HG03025 (cell line): ENCODE measurements at regions not wholly inside any gene's neighbourhood (a gene's known extent, or its start where the extent isn't known, plus 50 kb on each side); places are given as distances from the start of the nearest gene placed in this dataset.
A peak's percentile ranks its signal among the peaks of the same experiment; 100 is the strongest.

Source experiments
- ATAC-seq: cut with Tn5 transposase; IDR thresholded peaks from one replicate; pipeline ENCODE4 v1.9.1; 2021; ENCODE audit warnings: mild to moderate bottlenecking, moderate library complexity; ENCODE audit not compliant: unreplicated experiment, low FRiP score

DNA sequence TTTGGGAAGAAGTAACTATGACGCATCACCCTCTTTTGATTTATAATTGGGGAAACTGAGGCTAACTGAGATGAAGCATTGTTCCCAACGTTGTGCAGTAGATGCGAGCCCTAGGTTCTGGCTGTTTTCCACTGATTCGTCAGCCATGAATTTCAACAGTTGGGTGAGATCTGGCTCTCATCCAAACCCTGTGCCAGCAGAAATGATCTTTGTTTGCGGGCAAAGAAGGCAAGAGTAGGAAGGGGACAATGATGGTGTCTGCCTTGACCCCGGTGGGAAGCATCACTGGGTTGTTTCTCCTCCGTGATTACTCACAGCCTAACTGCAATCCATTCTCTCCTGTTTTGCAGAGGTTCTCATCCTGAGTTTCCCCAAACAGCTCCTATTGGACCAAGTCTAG, 142.3 kb downstream of the MIS18A start:
- ATAC-seq: no peak

DNA sequence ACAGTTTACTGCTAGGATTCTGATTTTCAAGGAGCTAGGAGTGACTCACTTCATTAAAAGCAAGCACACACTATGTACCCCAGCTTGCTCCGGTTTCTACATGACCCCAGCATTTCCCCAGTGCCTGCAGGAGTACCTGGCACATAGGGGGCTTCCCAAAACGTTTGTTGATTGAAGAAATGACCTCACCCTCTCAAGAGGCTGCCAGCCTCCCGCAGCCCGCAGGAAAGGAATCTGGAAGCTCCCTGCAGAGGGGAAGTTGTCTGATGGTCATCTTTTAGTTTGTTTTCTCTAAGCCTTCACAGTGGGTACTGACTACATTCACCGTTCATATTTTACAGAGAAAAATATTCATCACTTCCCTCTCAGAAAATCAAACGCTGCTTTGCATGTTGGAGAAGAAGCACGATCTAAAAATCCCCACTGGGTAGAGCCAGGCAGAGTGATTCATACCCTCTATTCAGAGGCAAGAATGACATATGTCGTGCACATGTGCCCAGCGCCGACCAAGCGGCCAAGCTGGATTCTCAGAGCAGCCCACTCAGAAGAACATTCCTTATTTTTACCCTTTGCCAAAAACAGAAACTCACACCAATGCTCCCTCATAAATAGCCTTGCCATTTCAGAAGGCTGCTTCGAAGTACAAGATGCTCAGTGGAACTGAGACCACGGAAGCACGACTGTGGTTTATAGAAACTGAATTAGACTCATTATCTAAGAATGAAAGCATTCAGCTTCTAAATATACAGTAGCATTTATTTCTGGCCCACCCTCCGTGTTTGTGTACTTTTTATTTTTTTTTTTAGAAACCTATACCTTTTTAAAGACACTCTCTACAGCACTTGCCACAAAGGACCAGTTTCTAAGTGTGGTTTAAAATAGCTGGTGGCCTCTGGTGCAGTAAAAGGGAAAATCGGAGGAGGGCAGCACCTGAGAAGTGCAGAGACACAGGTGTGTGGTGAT, 143.2 kb downstream of the MIS18A start:
- peak; percentile 62 for ATAC-seq

DNA sequence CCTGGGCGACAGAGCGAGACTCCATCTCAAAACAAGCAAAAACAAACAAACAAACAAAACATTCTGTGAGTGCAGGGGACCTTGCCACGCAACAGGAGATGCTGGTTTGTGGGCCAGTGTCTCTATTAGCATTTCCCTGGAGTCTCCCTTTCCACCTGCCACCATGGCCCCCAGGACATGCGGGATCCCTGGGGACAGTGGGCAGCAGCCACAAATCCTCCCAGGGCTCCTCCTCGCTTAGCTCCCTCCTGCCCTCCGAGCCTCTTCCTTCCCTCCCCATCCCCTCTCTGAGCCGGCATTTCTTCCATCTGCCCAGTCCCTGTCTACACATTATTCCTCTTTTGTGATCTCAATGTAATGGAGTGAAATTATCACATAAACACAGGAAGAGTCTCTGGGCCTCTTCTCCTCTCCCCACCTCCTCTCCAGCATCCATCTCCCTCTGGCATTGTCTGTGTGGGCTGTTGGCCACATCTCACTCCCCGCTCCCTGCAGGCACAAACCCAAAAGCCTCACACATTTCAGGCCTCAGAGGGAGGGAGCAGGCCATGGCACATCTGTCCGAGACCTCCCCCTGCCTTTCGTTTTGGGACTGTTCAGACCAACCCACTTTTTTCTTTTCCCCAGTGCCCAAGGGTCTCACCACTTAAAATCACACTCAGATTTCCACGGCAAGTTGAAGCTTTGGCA, 144.3 kb downstream of the MIS18A start:
- no peak for ATAC-seq

DNA sequence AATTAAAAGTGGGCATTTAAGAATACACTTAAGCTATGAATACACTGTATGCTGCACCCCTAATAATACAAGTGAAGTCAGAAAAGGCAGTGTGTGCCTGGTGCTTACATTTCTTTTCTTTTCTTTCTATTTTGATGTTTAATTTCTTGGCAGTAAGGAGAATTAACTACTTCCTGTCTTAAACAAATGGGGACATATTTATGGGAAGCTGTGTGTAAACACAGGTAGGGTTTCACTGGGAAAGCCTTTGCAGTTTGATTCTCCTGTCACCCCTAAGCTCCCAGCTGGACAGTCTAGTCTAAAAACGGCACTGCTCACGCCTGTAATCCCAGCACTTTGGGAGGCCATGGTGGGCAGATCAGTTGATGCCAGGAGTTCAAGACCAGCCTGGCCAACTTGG, 146.0 kb downstream of the MIS18A start:
- no peak for ATAC-seq

DNA sequence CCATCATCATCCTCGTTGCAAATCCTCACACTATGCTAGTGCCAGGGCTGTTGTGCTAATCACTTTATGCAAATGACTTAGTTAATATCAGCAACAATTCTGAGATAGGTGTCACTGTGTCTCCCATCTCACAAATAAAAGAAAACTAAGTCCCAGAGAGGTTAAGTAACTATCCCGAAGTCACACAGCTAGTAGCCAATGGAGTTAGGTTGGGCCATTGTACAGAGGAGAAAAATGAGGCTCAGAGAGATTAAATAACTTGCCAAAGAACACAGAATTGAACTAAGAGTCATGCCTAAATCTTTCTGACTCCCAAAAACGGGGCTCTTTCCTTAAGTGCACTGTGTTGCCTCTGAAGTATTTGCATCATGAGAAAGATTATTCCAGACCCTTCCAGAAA, 146.4 kb downstream of the MIS18A start:
- ATAC-seq: no peak

DNA sequence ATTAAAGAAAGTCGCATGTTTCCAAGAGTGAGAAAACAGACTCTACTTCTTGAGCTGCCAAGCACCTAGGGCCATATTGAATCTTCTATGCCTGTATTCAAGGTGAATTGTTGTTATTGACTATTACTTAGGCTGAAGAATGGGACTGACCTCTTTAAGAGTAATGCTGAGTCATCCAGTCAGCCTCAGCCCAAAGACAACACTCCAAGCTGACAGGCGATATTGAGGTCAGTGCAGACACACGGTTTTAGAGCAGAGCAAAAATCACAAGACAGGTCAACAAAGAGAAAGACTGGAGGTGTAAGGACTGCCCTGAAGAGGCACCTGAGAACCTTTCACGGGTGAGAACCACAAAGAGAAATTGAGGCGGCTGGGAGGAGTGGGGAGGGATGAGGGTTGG, 146.9 kb downstream of the MIS18A start:
- no peak for ATAC-seq

DNA sequence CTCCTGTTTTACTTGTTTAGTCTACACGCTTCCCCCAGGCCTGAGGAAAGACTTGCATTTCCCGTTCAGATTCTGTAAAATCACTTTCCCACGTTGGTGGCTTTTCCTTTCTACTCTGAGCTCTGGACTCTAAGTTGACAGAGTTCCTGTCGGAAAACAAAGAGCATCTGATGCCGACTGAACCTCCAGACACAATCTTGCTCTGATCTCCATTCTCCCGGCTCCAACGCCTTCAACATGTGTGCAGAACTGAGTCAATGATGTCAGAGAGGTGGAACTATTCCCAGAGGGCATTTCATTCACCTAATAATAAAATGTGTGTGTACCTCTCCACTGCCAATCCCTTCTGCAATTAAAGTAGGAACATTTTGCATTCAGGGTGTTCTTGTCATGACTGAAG, 147.7 kb downstream of the MIS18A start:
- no peak for ATAC-seq

DNA sequence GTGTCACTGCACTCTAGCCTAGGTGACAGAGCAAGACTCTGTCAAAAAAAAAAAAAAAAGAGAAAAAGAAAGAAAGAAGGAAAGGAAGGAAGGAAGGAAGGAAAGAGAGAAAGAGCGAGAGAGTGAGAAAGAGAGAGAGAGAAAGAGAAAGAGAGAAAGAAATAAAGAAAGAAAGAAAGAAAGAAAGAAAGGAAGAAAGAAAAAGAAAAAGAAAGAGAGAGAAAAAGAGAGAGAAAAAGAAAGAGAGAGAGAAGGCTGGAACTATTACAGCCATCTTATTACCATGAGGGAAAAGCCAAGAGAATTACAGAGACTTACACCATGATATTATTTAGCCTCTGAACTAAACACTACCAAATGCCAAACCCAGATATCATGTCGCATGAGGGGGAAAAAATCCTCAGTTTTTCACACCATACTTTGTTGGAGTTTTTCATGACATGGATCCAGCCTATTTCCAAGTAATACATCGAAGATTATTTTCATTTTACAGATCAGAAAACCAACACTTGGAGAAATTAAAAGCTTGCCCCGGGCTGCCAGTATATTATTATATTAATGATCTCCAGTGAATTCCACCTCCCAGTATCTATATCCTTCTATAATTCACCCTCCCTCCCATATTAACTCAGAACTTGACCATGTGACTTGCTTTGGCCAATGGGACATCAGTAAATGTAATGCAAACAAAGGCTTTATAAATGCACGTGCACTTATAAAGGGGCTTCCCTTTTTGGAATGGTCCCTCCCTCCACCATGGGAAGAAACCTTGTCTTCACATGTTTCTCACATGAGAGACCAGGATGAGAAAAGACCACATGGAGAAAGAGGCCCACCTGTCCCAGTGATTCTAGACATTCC, 148.6 kb downstream of the MIS18A start:
- no peak for ATAC-seq

DNA sequence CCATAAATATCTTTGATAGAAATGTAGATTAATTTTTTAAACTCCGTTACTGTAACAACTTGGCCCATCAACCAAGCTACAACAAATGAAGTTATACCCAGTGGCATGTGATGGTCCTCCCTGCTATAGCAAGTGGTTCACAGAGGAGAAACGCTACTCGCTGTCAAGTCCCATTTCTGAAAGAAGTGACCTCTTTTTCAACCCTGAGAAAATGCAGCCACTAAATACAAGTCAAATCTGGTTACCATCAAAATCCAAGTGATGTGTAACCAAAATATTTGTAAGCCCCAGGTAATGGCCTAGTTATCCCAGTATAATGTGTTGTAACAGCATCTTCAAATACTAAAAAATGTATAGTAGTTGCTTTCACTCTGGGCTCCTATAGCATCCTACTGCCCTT, 151.8 kb downstream of the MIS18A start:
- no peak for ATAC-seq

DNA sequence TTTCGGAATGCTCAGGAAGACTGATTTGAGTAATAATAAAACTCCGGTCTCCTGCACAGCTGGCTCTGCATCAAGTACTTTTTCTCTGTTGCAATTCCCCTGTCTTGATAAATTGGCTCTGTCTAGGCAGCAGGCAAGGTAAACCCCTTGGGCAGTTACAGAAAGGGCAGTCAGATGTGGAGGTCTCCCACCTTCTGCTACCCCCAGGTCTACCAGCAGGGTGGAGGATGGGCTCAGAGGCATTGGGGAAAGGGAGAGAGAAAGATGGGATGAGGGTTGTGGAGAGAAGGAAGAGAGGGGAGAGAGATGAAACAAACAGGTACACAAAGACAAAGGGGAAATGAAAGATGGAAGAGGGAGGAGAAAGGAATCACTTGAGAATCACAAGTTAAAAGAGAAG, 156.8 kb downstream of the MIS18A start:
- ATAC-seq: no peak

DNA sequence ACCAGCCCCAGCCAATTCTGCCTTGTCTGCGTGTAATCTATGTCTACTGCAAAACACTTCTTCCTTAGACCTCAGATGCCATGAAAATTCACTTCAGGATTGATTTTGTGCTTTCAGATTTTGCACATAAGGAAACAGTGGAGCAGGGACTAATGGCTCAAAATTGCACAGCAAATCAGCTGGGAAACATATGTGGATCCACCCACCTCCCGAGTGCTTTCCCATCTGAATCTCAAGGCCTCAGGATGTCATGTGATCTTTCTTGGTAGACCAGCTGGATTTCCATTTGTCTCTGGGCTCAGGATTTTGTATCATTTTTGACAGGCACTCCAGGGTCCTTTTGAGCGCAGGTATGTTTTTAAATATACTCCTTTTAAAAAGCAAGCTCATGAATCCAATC, 158.6 kb downstream of the MIS18A start:
- no peak for ATAC-seq

DNA sequence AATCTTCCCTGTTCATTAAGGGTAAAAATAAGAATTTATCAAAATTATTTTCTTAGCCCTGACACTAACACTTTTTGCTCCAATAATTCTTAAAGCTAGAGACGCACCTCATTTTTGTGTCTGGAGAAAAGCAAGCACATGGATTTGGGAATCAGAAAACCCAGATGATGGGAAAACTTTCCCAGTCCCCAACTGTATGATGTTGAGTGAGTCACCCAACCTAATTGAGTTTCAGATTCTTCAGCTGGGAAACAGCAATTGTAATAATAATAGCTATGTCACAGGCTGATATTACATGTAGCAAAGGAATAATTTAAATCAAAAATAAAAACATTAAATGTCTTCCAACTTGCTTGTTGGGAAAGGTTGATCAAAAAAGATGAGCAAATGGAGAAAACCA, 159.0 kb downstream of the MIS18A start:
- ATAC-seq: no peak

DNA sequence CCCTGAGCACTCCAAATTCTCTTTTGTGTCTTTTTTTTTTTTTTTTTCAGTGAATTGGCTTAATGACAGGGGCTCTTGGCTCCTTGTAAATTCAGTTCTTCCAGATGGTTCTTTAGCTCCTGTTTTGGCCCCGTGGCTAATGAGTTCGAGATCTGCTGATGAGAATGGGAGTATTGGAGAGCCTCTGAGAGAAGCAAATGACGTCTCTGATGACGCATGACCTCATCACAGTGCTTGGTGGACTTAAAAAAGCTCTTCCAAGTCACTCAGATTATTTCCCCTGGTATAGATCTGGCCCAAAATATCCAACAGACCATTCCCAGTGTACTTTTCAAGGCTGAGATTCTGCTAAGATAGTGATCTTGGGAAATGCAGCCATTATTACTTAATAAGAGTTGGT, 159.5 kb downstream of the MIS18A start:
- no peak for ATAC-seq

DNA sequence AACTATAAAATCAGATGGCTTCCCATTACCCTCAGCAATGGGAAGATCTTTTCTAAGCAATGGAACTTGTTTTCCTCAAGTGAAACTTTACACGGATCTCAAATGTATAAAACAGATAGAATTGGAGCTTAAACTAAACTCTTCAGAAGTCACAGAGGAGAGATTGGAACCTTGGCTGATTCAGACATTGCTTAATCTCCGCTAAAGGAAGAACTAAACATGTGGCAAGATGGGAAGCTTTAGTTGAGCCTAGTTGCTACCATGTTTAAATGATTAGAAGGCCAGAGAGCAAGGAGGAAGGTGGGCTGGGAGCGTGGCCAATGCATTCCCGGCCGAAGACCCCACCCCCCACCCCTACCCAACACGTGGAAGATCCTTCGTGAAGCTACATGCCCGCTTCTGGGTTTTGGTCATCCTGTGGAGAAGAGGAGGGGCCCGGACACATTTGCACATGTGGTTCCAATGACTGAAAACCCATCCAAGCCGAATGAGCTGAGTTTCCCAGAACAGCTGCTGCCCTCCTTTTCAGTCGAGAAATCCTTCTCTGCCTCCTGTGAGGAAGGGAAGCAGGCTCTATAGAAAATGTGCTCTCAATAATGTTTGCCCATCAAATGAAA, 164.3 kb downstream of the MIS18A start:
- no peak for ATAC-seq

DNA sequence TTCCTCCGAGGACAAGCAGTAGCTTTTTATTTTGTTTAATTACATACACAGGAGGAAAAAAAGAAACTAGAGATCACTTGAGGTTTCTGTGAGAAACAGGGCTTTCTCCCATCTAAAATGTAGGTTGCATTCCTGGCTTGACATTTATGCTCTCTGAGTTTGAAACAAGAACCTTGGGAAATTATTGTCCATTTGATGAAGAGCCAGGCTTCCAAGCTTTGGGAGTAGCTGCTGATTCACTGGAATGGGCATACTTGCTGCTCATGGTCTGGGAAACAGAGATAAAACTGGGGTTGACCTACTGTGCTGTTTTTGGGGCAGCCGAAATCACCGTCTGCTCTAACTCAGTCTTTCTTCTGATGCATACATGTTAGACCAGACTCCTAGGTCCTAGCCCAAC, 165.4 kb downstream of the MIS18A start:
- ATAC-seq: no peak

DNA sequence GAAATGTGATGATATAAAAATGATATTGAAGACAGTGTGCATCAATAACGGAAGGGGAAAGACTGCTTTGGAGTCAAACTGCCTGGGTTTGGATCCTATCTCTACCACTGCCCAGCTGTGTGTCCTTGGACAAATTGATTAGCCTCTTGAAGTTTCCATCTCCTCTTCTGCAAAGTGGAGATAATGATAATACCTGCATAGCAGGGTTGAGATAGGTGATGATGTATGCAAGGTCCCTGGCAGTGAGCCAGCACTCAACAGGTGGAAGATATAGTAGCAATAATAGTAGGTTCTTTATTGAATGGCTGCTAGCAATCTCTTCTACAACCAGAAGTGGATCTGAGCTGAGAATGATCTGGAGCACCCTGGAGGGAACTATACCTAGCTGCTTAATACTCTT, 166.7 kb downstream of the MIS18A start:
- ATAC-seq: no peak

DNA sequence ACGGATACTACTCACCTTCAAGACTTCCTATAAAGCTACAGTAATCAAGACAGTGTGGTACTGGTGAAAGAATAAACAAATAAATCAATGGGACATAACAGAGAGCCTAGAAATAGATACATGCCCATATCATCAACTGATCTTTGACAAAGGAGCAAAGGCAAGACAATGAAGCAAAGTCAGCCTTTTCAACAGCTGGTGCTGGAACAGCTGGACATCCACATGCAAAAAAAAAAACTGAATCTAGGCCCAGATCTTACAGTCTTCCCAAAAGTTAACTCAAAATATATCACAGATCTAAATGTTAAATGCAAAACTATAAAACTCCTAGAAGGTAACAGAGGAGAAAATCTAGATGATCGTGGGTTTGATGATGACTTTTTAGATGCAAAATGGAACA, 170.3 kb downstream of the MIS18A start:
- no peak for ATAC-seq

DNA sequence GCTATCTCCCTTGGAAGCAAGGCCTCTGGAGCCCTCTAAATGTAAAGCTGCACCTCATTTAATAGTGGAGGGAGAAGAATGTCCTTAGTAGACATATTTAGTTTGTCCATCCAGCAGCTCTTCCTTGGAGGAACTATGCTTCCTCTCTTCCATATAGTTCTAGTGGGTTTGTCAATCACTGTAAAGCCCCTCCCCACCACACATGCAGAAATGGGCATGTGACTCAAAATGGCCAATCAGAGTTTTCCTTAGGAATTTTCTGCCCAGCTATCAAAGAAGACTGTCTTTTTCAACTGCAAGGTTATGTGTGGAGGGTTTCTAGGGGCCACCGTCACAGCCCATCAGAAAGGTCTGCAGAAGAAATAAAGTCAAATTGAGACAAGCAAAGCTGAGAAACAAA, 175.5 kb downstream of the MIS18A start:
- no peak for ATAC-seq

DNA sequence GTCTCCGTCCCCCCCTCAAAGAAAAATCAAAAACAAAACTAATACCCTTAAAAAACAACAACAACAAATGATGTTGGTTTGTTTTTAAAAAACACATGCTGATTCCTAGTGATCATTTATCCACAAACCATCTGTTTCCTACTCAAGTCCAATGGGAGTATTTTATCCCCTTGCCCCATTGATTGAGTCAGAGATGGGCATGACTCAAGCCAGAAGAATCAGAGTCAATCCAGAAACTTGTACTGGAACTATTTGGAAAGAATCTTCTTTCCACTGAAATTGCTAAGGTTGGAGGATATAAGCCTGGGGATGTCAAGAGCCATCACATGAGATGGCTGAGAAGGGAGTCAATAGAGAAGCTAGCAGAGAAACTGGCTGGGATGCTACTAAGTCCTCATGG, 176.4 kb downstream of the MIS18A start:
- ATAC-seq: no peak

DNA sequence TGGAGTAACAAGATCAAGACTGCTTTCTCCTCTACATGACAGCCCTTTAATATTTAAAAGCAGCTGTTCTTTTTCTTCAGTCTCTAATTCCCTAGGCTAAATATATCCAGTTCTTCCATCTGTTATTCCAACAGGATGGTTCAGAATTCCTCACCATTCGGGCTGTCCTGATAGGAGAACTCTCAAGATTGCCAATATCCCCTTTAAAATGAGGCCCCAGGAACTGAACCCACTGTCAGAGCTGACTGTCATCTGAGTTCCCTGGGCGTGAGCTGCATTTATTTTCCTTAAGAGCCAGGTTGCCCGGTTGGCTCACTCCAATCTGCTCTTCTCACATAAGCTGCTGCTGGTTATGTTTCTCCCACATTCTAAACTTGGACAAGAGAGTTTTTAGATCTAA, 177.6 kb downstream of the MIS18A start:
- ATAC-seq: no peak

DNA sequence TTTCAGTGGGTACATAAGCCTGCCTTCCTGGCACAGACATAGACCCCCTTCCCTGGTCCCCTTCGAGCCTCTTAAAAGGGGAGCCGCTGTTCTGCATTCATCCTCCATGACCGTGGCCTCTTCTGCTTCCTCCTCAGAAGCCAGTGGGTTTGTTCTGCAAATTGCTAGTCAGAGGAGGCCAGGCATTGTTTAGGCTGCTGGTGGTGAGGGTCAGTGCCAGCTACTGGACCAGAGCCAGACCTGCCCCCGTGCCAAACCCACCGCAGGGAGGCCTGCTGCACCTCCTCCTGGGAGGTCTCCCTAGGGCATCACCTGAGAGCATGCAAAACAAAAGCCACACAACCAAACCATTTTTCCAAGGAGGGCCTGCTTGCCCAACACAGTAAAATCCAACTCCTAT, 178.4 kb downstream of the MIS18A start:
- no peak for ATAC-seq
